IgD-negative memory B cell (primary cell): ENCODE measurements at regions not wholly inside any gene's neighbourhood (a gene's known extent, or its start where the extent isn't known, plus 50 kb on each side); places are given as distances from the start of the nearest gene placed in this dataset.
A peak's percentile ranks its signal among the peaks of the same experiment; 100 is the strongest.
"Not testable (repeated sequence)": the region's sequence is repeated elsewhere in the genome, so short reads cannot be mapped to it uniquely, and the experiment has no call there.

ENCODE experiments used
- H3K27ac Mint-ChIP-seq, 3 donors: one replicate each; pipeline ENCODE4 v1.8.0; 2020 to 2022; ENCODE audit warnings: mild to moderate bottlenecking in 3 of 3, mixed read lengths in 3 of 3, moderate library complexity in 1 of 3
- H3K27me3 Mint-ChIP-seq: one replicate; pipeline ENCODE4 v1.8.0; 2021; ENCODE audit warnings: mixed read lengths
- H3K36me3 Mint-ChIP-seq: one replicate; pipeline ENCODE4 v1.8.0; 2020; ENCODE audit warnings: mild to moderate bottlenecking, mixed read lengths
- H3K4me1 Mint-ChIP-seq, 3 donors: one replicate each; pipeline ENCODE4 v1.8.0; 2020 to 2022; ENCODE audit warnings: mixed read lengths in 3 of 3, mild to moderate bottlenecking in 1 of 3
- H3K4me3 Mint-ChIP-seq, 4 donors: one replicate each; pipeline ENCODE4 v1.8.0; 2020 to 2022; ENCODE audit warnings: mild to moderate bottlenecking in 4 of 4, mixed read lengths in 4 of 4, moderate library complexity in 3 of 4
- H3K9me3 Mint-ChIP-seq, 3 donors: one replicate each; pipeline ENCODE4 v1.8.0; 2020 to 2021; ENCODE audit warnings: mixed read lengths in 3 of 3, mild to moderate bottlenecking in 1 of 3

DNA sequence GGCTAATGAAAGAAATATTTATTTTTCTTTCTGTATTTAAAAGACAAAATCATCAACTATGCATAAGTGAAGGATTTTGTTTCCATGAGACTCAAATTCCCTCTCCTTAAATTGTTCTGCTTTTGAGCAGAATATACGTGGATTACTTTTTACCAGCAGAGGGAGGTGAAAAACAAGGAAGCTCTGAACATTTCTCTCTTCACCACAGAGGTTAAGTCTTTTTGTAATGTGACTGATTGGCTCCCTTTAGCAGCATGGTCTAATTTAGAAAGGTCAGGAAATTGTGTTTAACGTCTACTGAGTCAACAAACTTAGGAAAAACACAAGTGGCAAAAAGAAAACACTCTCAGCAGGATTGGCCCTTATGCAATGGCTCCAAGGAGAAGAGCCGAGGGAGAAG, 55.1 kb upstream of the F9 start:
- Mint-ChIP-seq H3K27ac (no peak overlapping the region), H3K4me3 (no peak overlapping the region), H3K36me3 (no peaks in the 10 kb centered on the region), H3K27me3 (no peaks in the 10 kb centered on the region), H3K4me1 (no peaks in the 10 kb centered on the region), H3K9me3 (no peaks in the 10 kb centered on the region)

DNA sequence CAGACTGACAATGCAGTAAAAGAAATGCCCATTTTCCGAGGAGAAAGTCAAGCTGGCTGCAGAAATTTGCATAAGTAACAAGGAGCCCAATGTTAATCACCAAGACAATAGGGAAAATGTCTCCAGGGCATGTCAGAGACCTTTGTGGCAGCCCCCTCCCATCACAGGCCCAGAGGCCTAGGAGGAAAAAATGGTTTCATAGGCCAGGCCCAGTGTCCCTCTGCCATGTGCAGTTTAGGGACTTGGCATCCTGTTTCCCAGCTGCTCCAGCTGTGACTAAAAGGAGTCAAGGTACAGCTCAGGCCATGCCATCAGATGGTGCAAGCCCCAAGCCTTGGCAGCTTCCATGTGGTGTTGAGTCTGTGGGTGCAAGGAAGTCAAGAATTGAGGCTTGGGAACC, 68.6 kb upstream of the F9 start:
- H3K4me1 Mint-ChIP-seq, H3K36me3 Mint-ChIP-seq, H3K4me3 Mint-ChIP-seq, H3K27ac Mint-ChIP-seq, H3K27me3 Mint-ChIP-seq, H3K9me3 Mint-ChIP-seq: not testable (repeated sequence)

DNA sequence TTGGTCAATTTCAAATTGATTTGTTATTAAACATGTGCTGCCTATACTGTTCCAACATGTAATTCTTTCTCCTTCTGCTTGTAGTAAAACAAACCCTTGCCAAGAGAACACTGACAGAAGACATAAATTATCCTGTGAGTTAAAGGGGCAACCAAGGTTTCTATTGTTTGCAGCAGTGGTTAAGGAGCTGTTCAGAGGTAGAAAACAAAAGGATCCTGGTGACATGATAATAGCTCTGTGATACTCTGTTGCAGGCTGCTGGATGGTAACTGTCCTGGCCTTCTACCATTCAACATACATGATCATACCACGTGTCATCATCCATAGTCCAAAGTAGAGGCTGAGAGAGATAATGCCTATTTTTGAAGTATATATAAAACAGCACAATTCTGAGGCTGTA, 75.8 kb upstream of the F9 start:
- Mint-ChIP-seq H3K27me3 (no peaks in the 10 kb centered on the region), H3K9me3 (no peaks in the 10 kb centered on the region), H3K4me1 (no peaks in the 10 kb centered on the region), H3K27ac (peak overlapping the region in 1 of 3 donors; percentile 3), H3K36me3 (no peaks in the 10 kb centered on the region), H3K4me3 (no peak overlapping the region)

DNA sequence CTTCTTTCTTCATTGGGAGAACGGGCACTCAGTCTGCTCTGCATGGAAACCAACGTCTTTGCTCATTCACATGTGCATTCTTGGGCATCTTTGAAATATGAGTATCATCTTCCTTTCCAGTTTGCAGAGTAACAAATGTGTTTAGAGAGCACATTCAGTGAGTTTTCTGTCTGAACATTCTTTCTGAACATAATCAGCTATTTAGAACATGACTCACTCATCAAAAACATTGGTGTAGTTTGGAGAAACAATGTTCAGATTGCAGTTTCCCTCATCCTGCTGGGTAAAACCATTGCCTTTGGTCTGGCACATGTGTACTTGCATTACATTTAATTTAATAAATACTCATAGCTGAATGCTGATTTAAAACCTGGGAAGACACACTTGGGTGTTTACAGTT, 81.5 kb upstream of the F9 start:
- H3K27me3 Mint-ChIP-seq: no peaks in the 10 kb centered on the region
- no peaks in the 10 kb centered on the region for H3K36me3 Mint-ChIP-seq
- H3K4me1 Mint-ChIP-seq: no peaks in the 10 kb centered on the region
- no peak overlapping the region for H3K4me3 Mint-ChIP-seq
- H3K27ac Mint-ChIP-seq: no peak overlapping the region
- H3K9me3 Mint-ChIP-seq: peaks cover 0 to 12% (median 2%) of the 10 kb centered on the region in 3 donors

DNA sequence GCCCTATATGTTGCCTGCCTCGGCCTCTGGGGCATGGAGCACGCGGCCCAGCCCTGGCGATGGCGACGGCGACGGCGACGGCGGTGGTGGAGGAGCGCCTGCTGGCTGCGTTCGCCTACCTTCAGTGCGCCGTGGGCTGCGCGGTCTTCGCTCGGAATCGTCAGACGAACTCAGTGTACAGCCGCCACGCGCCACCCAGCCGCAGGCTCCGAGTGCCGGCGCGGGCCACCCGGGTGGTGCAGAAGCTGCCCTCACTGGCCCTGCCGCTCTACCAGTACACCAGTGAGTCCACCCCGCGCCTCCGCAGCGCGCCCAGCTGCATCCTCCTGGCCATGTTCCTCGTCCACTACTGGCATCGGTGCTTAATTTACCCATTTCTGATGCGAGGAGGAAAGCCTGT, 83.7 kb upstream of the F9 start:
- Mint-ChIP-seq H3K27me3 (no peaks in the 10 kb centered on the region), H3K27ac (no peak overlapping the region), H3K36me3 (no peaks in the 10 kb centered on the region), H3K4me1 (no peaks in the 10 kb centered on the region), H3K9me3 (peaks cover 0 to 12% (median 2%) of the 10 kb centered on the region in 3 donors), H3K4me3 (no peak overlapping the region)

GRCh38 chrX:139429913-139430312, 100.6 kb upstream of the F9 start:
- H3K4me1 Mint-ChIP-seq: no peaks in the 10 kb centered on the region
- H3K9me3 Mint-ChIP-seq: no peaks in the 10 kb centered on the region

DNA sequence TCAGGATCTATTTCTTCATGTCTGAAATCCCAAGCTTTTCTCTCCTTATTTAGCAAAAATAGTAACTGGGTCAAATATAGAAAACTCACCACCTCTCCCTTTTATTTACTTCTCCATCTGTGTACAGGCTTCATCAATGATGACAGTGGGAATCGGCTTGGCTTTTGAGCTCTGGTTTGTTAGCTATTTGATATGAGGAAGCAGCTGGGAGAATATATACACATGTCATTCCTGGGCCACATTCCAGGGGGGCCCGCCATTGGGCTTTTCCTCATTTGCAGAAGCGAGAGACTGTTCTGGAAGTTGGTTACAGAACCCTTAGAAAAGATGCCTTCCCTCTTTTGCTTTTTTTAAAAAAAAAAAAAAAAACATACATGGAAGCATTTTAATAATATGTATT, 107.4 kb upstream of the F9 start:
- Mint-ChIP-seq H3K4me1 (no peaks in the 10 kb centered on the region), H3K9me3 (no peaks in the 10 kb centered on the region), H3K36me3 (no peaks in the 10 kb centered on the region), H3K27me3 (no peaks in the 10 kb centered on the region), H3K4me3 (no peak overlapping the region), H3K27ac (no peak overlapping the region)

More at GRCh38 chrX:139429913-139430312, 100.6 kb upstream of the F9 start:
- Mint-ChIP-seq H3K27me3 (peaks cover 3% of the 10 kb centered on the region), H3K27ac (no peak overlapping the region), H3K36me3 (no peaks in the 10 kb centered on the region), H3K4me3 (no peak overlapping the region)

- not testable (repeated sequence) for H3K27ac Mint-ChIP-seq, H3K36me3 Mint-ChIP-seq, H3K27me3 Mint-ChIP-seq, H3K4me1 Mint-ChIP-seq, H3K9me3 Mint-ChIP-seq, H3K4me3 Mint-ChIP-seq
These were observed 132.3 kb upstream of the F9 start for GRCh38 chrX:139398258-139398657.

DNA sequence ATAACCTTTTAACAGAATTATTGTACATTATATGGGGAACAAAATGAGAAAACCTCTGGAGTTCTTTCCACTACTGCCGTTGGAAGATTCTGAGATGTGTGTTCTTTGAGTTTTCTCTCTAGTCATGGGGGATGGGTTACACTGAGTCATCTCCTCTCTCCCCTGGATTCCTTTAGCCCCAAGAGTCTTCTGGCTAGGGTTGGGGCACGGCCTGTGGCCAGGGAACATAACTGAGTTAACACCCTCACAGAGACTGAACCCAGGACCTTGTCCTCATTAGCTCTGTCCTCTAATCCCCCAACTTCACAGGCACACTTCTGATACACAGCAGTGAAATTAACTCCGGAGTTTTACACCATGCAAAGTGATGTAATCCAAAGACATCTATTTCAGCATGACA, 142.3 kb upstream of the F9 start:
- H3K9me3 Mint-ChIP-seq: no peaks in the 10 kb centered on the region
- H3K27ac Mint-ChIP-seq: no peak overlapping the region
- no peaks in the 10 kb centered on the region for H3K4me1 Mint-ChIP-seq
- H3K36me3 Mint-ChIP-seq: peaks cover 1% of the 10 kb centered on the region
- H3K27me3 Mint-ChIP-seq: peaks cover 2% of the 10 kb centered on the region
- H3K4me3 Mint-ChIP-seq: no peak overlapping the region

- Mint-ChIP-seq H3K27me3 (peaks cover 2% of the 10 kb centered on the region), H3K36me3 (no peaks in the 10 kb centered on the region), H3K9me3 (peaks cover 0 to 2% (median 0%) of the 10 kb centered on the region in 3 donors), H3K4me1 (peaks cover 0 to 2% (median 0%) of the 10 kb centered on the region in 3 donors), H3K27ac (no peak overlapping the region), H3K4me3 (no peak overlapping the region)
These were observed 148.0 kb upstream of the F9 start for GRCh38 chrX:139382529-139382928.

DNA sequence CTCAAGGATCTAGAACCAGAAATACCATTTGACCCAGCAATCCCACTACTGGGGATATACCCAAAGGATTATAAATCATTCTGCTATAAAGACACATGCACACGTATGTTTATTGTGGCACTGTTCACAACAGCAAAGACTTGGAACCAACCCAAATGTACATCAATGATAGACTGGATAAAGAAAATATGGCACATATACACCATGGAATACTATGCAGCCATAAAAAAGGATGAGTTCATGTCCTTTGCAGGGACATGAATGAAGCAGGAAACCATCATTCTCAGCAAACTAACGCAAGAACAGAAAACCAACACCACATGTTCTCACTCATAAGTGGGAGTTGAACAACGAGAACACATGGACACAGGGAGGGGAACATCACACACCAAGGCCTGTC, 154.0 kb upstream of the F9 start:
- not testable (repeated sequence) for H3K9me3 Mint-ChIP-seq, H3K4me3 Mint-ChIP-seq, H3K36me3 Mint-ChIP-seq, H3K27me3 Mint-ChIP-seq, H3K27ac Mint-ChIP-seq, H3K4me1 Mint-ChIP-seq

- H3K27ac Mint-ChIP-seq: no peak overlapping the region
- H3K36me3 Mint-ChIP-seq: no peaks in the 10 kb centered on the region
- H3K4me1 Mint-ChIP-seq: no peaks in the 10 kb centered on the region
- no peaks in the 10 kb centered on the region for H3K27me3 Mint-ChIP-seq
- H3K9me3 Mint-ChIP-seq: no peaks in the 10 kb centered on the region
- no peak overlapping the region for H3K4me3 Mint-ChIP-seq
These were observed 170.2 kb upstream of the F9 start for GRCh38 chrX:139360356-139360755.

DNA sequence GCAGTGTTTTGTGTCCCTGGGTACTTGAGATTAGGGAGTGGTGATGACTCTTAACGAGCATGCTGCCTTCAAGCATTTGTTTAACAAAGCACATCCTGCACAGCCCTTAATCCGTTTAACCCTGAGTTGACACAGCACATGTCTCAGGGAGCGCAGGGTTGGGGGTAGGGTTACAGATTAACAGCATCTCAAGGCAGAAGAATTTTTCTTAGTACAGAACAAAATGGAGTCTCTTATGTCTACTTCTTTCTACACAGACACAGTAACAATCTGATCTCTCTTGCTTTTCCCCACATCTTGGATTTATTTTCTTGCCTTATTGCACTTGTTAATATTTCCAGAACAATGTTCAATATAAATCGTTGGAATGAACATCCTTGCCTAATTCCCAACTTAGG, 187.9 kb upstream of the F9 start:
- H3K4me3 Mint-ChIP-seq, H3K27me3 Mint-ChIP-seq, H3K36me3 Mint-ChIP-seq: not testable (repeated sequence)

DNA sequence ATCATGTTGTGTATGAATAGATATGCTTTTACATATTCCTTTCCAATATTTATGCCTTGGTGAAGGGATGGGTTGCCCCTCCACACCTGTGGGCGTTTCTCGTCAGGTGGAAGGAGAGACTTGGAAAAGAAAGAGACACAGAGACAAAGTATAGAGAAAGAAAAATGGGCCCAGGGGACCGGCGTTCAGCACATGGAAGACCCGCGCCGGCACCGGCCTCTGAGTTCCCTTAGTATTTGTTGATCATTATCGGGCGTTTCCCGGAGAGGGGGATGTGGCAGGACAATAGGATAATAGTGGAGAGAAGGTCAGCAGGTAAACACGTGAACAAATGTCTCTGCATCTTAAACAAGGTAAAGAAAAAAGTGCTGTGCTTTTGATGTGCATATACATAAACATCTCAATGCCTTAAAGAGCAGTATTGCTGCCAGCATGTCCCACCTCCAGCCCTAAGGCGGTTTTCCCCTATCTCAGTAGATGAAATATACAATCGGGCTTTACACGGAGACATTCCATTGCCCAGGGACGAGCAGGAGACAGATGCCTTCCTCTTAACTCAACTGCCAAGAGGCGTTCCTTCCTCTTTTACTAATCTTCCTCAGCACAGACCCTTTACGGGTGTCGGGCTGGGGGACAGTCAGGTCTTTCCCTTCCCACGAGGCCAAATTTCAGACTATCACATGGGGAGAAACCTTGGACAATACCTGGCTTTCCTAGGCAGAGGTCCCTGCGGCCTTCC, 188.5 kb upstream of the F9 start:
- H3K9me3 Mint-ChIP-seq, H3K4me1 Mint-ChIP-seq, H3K4me3 Mint-ChIP-seq, H3K36me3 Mint-ChIP-seq, H3K27me3 Mint-ChIP-seq, H3K27ac Mint-ChIP-seq: not testable (repeated sequence)

More for the DNA sequence above, 187.9 kb upstream of the F9 start:
- H3K27ac Mint-ChIP-seq, H3K9me3 Mint-ChIP-seq, H3K4me1 Mint-ChIP-seq: not testable (repeated sequence)

DNA sequence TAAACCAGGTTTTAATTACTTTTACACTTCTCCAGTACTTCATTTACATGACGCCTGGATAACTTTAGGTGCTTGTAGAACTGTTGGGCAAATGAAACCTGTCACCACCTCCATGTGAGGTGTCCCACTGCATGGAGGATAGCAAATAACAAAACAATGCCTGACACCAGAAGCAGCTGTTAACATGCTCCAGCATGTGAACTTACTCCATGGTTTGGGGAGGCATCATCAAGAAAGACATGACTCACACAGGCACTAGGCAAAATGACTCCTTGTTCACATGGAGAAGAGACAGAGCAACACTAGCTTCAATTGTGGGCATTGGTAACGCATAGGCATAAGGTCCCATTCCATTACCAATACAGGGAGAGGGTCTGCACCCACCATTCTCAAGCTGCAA, 198.1 kb upstream of the F9 start:
- H3K4me1 Mint-ChIP-seq: no peaks in the 10 kb centered on the region

DNA sequence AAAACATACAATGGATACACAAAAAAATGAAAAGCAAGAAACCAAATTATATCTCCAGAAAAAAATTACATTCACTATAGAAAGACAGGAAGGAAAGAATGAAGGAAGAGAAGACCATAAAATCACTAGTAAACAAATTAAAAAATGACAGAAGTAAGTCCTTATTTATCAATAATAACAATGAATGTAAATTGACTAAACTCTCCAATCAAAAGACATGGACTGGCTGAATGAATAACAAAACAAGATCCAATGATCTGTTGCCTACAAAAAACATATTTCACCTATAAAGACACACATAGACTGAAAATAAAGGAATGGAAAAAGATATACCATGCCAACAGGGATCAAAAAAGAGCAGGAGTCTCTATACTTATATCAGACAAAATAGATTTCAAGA, 203.2 kb upstream of the F9 start:
- no peaks in the 10 kb centered on the region for H3K4me1 Mint-ChIP-seq
- H3K9me3 Mint-ChIP-seq: peaks cover 0 to 22% (median 3%) of the 10 kb centered on the region in 3 donors

More for the DNA sequence above, 198.1 kb upstream of the F9 start:
- Mint-ChIP-seq H3K27me3 (no peaks in the 10 kb centered on the region), H3K27ac (no peak overlapping the region), H3K36me3 (no peaks in the 10 kb centered on the region), H3K4me3 (no peak overlapping the region), H3K9me3 (peaks cover 0 to 13% (median 3%) of the 10 kb centered on the region in 3 donors)

GRCh38 chrX:139324756-139325155, 205.8 kb upstream of the F9 start:
- no peak overlapping the region for H3K4me3 Mint-ChIP-seq
- no peaks in the 10 kb centered on the region for H3K36me3 Mint-ChIP-seq
- no peaks in the 10 kb centered on the region for H3K27me3 Mint-ChIP-seq
- H3K4me1 Mint-ChIP-seq: no peaks in the 10 kb centered on the region
- peaks cover 0 to 17% (median 0%) of the 10 kb centered on the region in 3 donors for H3K9me3 Mint-ChIP-seq
- H3K27ac Mint-ChIP-seq: no peak overlapping the region

More for the DNA sequence above, 203.2 kb upstream of the F9 start:
- Mint-ChIP-seq H3K27ac (no peak overlapping the region), H3K27me3 (no peaks in the 10 kb centered on the region), H3K4me3 (no peak overlapping the region), H3K36me3 (no peaks in the 10 kb centered on the region)
